Stomach (tissue), 8 donors: ENCODE measurements at regions not wholly inside any gene's neighbourhood (a gene's known extent, or its start where the extent isn't known, plus 50 kb on each side); places are given as distances from the start of the nearest gene placed in this dataset.
"Not testable (repeated sequence)": the region's sequence is repeated elsewhere in the genome, so short reads cannot be mapped to it uniquely, and the experiment has no call there.

ENCODE experiments used
- DNase-seq, 2 donors: peaks; one replicate each; pipeline versions ENCODE4 v3.0.0 to v3.0.0-alpha.2; 2013 to 2019
- H3K27ac ChIP-seq, 5 donors: fragments of 200-600 bp in 4 of 5; sonication (generic) in 4 of 5; one replicate each; pipeline ENCODE4 v1.5.1; 2013 to 2019; ENCODE audit warnings: mild to moderate bottlenecking in 1 of 5, moderate library complexity in 1 of 5
- H3K27me3 ChIP-seq, 3 donors: fragments of 200-600 bp; sonication (generic); one replicate each; pipeline ENCODE4 v1.5.1; 2017 to 2019; ENCODE audit warnings: mixed run types in 1 of 3
- H3K36me3 ChIP-seq, 4 donors: fragments of 200-600 bp; sonication (generic); 1 replicate in 3 of 4; 2 replicates in 1 of 4; pipeline ENCODE4 v1.5.1; 2016 to 2019
- H3K4me1 ChIP-seq, 4 donors: fragments of 200-600 bp; sonication (generic); one replicate each; pipeline ENCODE4 v1.5.1; 2016 to 2019
- H3K4me3 ChIP-seq, 4 donors: fragments of 200-600 bp; sonication (generic) in 3 of 4; one replicate each; pipeline ENCODE4 v1.5.1; 2016 to 2019; ENCODE audit warnings: mild to moderate bottlenecking in 1 of 4
- H3K9me3 ChIP-seq, 4 donors: fragments of 200-600 bp; sonication (generic); one replicate each; pipeline ENCODE4 v1.5.1; 2016 to 2019
- EP300 ChIP-seq: sonication (generic); formaldehyde crosslinking; IDR thresholded peaks from one replicate; pipeline ENCODE4 v1.6.1; 2017; ENCODE audit warnings: antibody characterized with exemption
- POLR2A ChIP-seq, 4 donors: fragments of 450-650 bp; IDR thresholded peaks; one replicate each; pipeline ENCODE4 v1.6.1; 2016; ENCODE audit warnings: antibody characterized with exemption in 4 of 4, control low read depth in 2 of 4, mild to moderate bottlenecking in 1 of 4, moderate library complexity in 1 of 4
- POLR2AphosphoS5 ChIP-seq, 3 donors: sonication (generic); formaldehyde crosslinking; IDR thresholded peaks; one replicate each; pipeline ENCODE4 v1.6.1; 2016; ENCODE audit warnings: antibody characterized with exemption in 3 of 3
- WGBS, 5 donors: extraction: QIAGEN DNeasy Blood & Tissue Kit in 3 of 5; methylation state at CpG; one replicate each; pipeline versions ENCODE4 v1.1.5 to v1.1.7; 2013 to 2018; 5-methylcytosine and 5-hydroxymethylcytosine counted together
- intact Hi-C: fragments of 100-400 bp; cut with DNase I; formaldehyde crosslinking; loops from one replicate; pipeline ENCODE4 v1.15.1; 2023; ENCODE audit warnings: low total_unique reads
- TF ChIP-seq, protein P1 (sequence below), 7 experiments: fragments of 450-650 bp in 4 of 7; fragments of 200-600 bp in 3 of 7; sonication (generic) in 3 of 7; IDR thresholded peaks; one replicate each; pipeline ENCODE4 v1.5.1; 2016 to 2019; ENCODE audit warnings: antibody characterized with exemption in 7 of 7, control low read depth in 2 of 7, mild to moderate bottlenecking in 1 of 7
- donor health status: healthy with polysubstance abuse.
- donor health status: Bipolar disorder and iron deficiency.
- donor health status: healthy.

- 31 to 60% (median 42%) methylated on average over 2 of the region's 2 CpGs for WGBS, 5 donors
- H3K36me3 ChIP-seq, result no peaks in the 10 kb centered on the region
- H3K4me1 ChIP-seq, result no peaks in the 10 kb centered on the region
- intact Hi-C loops, result no loop called here
- no peak for DNase-seq
- no peak overlapping the region for H3K27ac ChIP-seq
- no peak overlapping the region for H3K4me3 ChIP-seq
- no peak for TF ChIP-seq EP300
- no peak for TF ChIP-seq POLR2A (IDR thresholded peaks at IDR 0.05)
- TF ChIP-seq, protein P1, sequence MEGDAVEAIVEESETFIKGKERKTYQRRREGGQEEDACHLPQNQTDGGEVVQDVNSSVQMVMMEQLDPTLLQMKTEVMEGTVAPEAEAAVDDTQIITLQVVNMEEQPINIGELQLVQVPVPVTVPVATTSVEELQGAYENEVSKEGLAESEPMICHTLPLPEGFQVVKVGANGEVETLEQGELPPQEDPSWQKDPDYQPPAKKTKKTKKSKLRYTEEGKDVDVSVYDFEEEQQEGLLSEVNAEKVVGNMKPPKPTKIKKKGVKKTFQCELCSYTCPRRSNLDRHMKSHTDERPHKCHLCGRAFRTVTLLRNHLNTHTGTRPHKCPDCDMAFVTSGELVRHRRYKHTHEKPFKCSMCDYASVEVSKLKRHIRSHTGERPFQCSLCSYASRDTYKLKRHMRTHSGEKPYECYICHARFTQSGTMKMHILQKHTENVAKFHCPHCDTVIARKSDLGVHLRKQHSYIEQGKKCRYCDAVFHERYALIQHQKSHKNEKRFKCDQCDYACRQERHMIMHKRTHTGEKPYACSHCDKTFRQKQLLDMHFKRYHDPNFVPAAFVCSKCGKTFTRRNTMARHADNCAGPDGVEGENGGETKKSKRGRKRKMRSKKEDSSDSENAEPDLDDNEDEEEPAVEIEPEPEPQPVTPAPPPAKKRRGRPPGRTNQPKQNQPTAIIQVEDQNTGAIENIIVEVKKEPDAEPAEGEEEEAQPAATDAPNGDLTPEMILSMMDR (IDR thresholded peaks at IDR 0.05), result no peak
- no peak for TF ChIP-seq POLR2AphosphoS5 (IDR thresholded peaks at IDR 0.05)
- H3K27me3 ChIP-seq, result no peaks in the 10 kb centered on the region
- no peaks in the 10 kb centered on the region for H3K9me3 ChIP-seq
Observed at GRCh38 chr11:22522225-22522624, 103.4 kb downstream of the FANCF start.

DNA sequence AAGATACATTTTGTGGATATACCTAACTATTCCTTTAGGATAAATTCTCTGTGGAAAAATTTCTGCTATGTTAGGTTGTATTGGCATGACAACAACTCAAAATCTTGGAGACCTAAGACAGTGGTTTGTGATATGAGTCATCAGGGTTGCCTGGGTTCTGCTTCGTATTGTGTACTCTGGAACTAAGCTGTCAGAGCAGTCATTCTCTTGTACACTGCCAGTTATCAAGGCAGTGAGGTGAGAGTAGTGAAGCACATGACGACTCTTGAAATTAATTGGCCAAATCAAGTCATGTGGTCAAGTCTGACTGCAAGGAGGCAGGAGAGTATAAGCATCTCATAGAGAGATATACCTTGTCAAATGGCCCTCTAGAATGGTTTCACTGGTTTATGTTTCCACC is 104.4 kb downstream of the FANCF start:
- no peaks in the 10 kb centered on the region for H3K9me3 ChIP-seq
- no peaks in the 10 kb centered on the region for H3K4me1 ChIP-seq
- no peak overlapping the region for H3K27ac ChIP-seq
- no peak overlapping the region for H3K4me3 ChIP-seq
- TF ChIP-seq POLR2AphosphoS5 (IDR thresholded peaks at IDR 0.05) (no peak), POLR2A (IDR thresholded peaks at IDR 0.05) (no peak), EP300 (no peak)
- TF ChIP-seq, protein P1 (IDR thresholded peaks at IDR 0.05), result no peak
- H3K27me3 ChIP-seq, result no peaks in the 10 kb centered on the region
- intact Hi-C loops, result no loop called here
- DNase-seq, result no peak
- H3K36me3 ChIP-seq, result no peaks in the 10 kb centered on the region
- 57 to 71% (median 62%) methylated on average over 2 of the region's 2 CpGs for WGBS, 5 donors

- H3K4me3 ChIP-seq, result no peak overlapping the region
- H3K9me3 ChIP-seq, result no peaks in the 10 kb centered on the region
- intact Hi-C loops, result no loop called here
- no peaks in the 10 kb centered on the region for H3K4me1 ChIP-seq
- no peak overlapping the region for H3K27ac ChIP-seq
- TF ChIP-seq EP300 (no peak), POLR2AphosphoS5 (IDR thresholded peaks at IDR 0.05) (no peak), POLR2A (IDR thresholded peaks at IDR 0.05) (no peak)
- TF ChIP-seq, protein P1 (IDR thresholded peaks at IDR 0.05), result no peak
- DNase-seq, result no peak
- no peaks in the 10 kb centered on the region for H3K27me3 ChIP-seq
- H3K36me3 ChIP-seq, result no peaks in the 10 kb centered on the region
Observed at GRCh38 chr11:22520521-22520920, 105.1 kb downstream of the FANCF start.

GRCh38 chr11:22518344-22518743 is 107.3 kb downstream of the FANCF start:
- H3K27me3 ChIP-seq, H3K4me1 ChIP-seq, intact Hi-C loops, DNase-seq, H3K27ac ChIP-seq, H3K36me3 ChIP-seq, H3K4me3 ChIP-seq, H3K9me3 ChIP-seq: not testable (repeated sequence)
- 59 to 92% (median 79%) methylated on average over 2 of the region's 2 CpGs for WGBS, 5 donors

- WGBS, 5 donors, result 67 to 82% (median 76%) methylated on average over 5 of the region's 5 CpGs
- no peak for DNase-seq
- no peak overlapping the region for H3K27ac ChIP-seq
- H3K4me1 ChIP-seq, result no peaks in the 10 kb centered on the region
- intact Hi-C loops, result no loop called here
- no peaks in the 10 kb centered on the region for H3K36me3 ChIP-seq
- H3K4me3 ChIP-seq, result no peak overlapping the region
- TF ChIP-seq POLR2A (IDR thresholded peaks at IDR 0.05), result no peak
- TF ChIP-seq POLR2AphosphoS5 (IDR thresholded peaks at IDR 0.05), result no peak
- no peak for TF ChIP-seq EP300
- TF ChIP-seq, protein P1 (IDR thresholded peaks at IDR 0.05), result no peak
- no peaks in the 10 kb centered on the region for H3K9me3 ChIP-seq
- no peaks in the 10 kb centered on the region for H3K27me3 ChIP-seq
Observed at GRCh38 chr11:22516111-22516510, 109.5 kb downstream of the FANCF start.
